HCT116 (cell line): ENCODE measurements at regions not wholly inside any gene's neighbourhood (a gene's known extent, or its start where the extent isn't known, plus 50 kb on each side); places are given as distances from the start of the nearest gene placed in this dataset.

Experiments
- CTCF ChIP-seq, 3 experiments: fragments of 200-600 bp in 1 of 3; sonication (generic) in 1 of 3; IDR thresholded peaks in 2 of 3; conservative IDR thresholded peaks in 1 of 3; 2 replicates each; pipeline ENCODE4 v1.5.1; 2012 to 2017; ENCODE audit warnings: low read depth in 2 of 3, low read length in 2 of 3, antibody characterized with exemption in 1 of 3, borderline replicate concordance in 1 of 3, control low read depth in 1 of 3, mild to moderate bottlenecking in 1 of 3, mixed read lengths in 1 of 3, mixed run types in 1 of 3, moderate library complexity in 1 of 3; ENCODE audit not compliant: insufficient read depth in 1 of 3
- ELF1 ChIP-seq: IDR thresholded peaks from 2 replicates; pipeline ENCODE4 v1.6.1; 2012; ENCODE audit warnings: low read depth, borderline replicate concordance
- SIN3A ChIP-seq: IDR thresholded peaks from 2 replicates; pipeline ENCODE4 v1.6.1; 2012; ENCODE audit warnings: low read depth

- no peak for TF ChIP-seq CTCF (IDR thresholded peaks at IDR 0.05 in 2 of 3, conservative IDR thresholded peaks at IDR 0.05 in 1 of 3; ENCODE audit: borderline replicate concordance in 1 of 3, insufficient read depth in 1 of 3, low read depth in 2 of 3, low read length in 2 of 3)
- TF ChIP-seq ELF1, result no peak
- no peak for TF ChIP-seq SIN3A
Measured at GRCh38 chr11:127962416-127962815, 624.9 kb downstream of the ETS1 start.
